Neural progenitor cell (in vitro differentiated cells): ENCODE measurements at regions not wholly inside any gene's neighbourhood (a gene's known extent, or its start where the extent isn't known, plus 50 kb on each side); places are given as distances from the start of the nearest gene placed in this dataset.

Source experiments
- DNase-seq: peaks from one replicate; pipeline ENCODE4 v3.0.0-alpha.2; 2016; ENCODE audit warnings: low spot score
- H2AFZ ChIP-seq: fragments of 200-600 bp; sonication (generic); replicated peaks from 2 replicates; pipeline ENCODE4 v1.6.1; 2016; ENCODE audit warnings: antibody characterized with exemption
- H3F3A ChIP-seq: fragments of 200-600 bp; sonication (generic); 2 replicates; pipeline ENCODE4 v1.6.1; 2016; ENCODE audit warnings: antibody characterized with exemption, low read depth
- H3K27ac ChIP-seq: fragments of 200-600 bp; sonication (generic); 2 replicates; pipeline ENCODE4 v1.5.1; 2016; ENCODE audit warnings: mild to moderate bottlenecking
- H3K27me3 ChIP-seq: fragments of 200-600 bp; sonication (generic); 2 replicates; pipeline ENCODE4 v1.6.1; 2016; ENCODE audit warnings: mild to moderate bottlenecking, moderate library complexity
- H3K36me3 ChIP-seq: fragments of 200-600 bp; sonication (generic); 2 replicates; pipeline ENCODE4 v1.5.1; 2016
- H3K4me1 ChIP-seq: fragments of 200-600 bp; sonication (generic); 2 replicates; pipeline ENCODE4 v1.6.1; 2016; ENCODE audit warnings: mixed run types
- H3K4me2 ChIP-seq: fragments of 200-600 bp; sonication (generic); 2 replicates; pipeline ENCODE4 v1.6.1; 2016
- H3K4me3 ChIP-seq: fragments of 200-600 bp; sonication (generic); 2 replicates; pipeline ENCODE4 v1.5.1; 2016
- H3K79me2 ChIP-seq: fragments of 200-600 bp; sonication (generic); 2 replicates; pipeline ENCODE4 v1.6.1; 2016; ENCODE audit warnings: low read depth
- H3K9ac ChIP-seq: fragments of 200-600 bp; sonication (generic); 2 replicates; pipeline ENCODE4 v1.6.1; 2016
- H3K9me3 ChIP-seq: fragments of 200-600 bp; sonication (generic); 2 replicates; pipeline ENCODE4 v1.5.1; 2016; ENCODE audit warnings: low read depth
- H4K20me1 ChIP-seq: fragments of 200-600 bp; sonication (generic); 2 replicates; pipeline ENCODE4 v1.6.1; 2016; ENCODE audit warnings: low read depth
- H3K27ac Mint-ChIP-seq: 3 replicates; pipeline ENCODE4 v1.8.0; 2021; ENCODE audit warnings: mixed read lengths
- H3K27me3 Mint-ChIP-seq: 2 replicates; pipeline ENCODE4 v1.8.0; 2022; ENCODE audit warnings: low read depth, mild to moderate bottlenecking, inconsistent platforms, moderate library complexity, mixed read lengths; ENCODE audit not compliant: insufficient read depth
- H3K36me3 Mint-ChIP-seq: 3 replicates; pipeline ENCODE4 v1.8.0; 2021; ENCODE audit warnings: mixed read lengths
- H3K4me1 Mint-ChIP-seq: 3 replicates; pipeline ENCODE4 v1.8.0; 2021; ENCODE audit warnings: mixed read lengths
- H3K4me3 Mint-ChIP-seq: 3 replicates; pipeline ENCODE4 v1.8.0; 2021; ENCODE audit warnings: mild to moderate bottlenecking, moderate library complexity, mixed read lengths
- H3K9me3 Mint-ChIP-seq: 3 replicates; pipeline ENCODE4 v1.8.0; 2020; ENCODE audit warnings: mixed read lengths
- EZH2 ChIP-seq: fragments of 200-600 bp; sonication (generic); IDR thresholded peaks from 2 replicates; pipeline ENCODE4 v1.6.1; 2017; ENCODE audit warnings: antibody characterized with exemption, mild to moderate bottlenecking, moderate library complexity
- EZH2phosphoT487 ChIP-seq: fragments of 200-600 bp; sonication (generic); IDR thresholded peaks from 2 replicates; pipeline ENCODE4 v1.6.1; 2017; ENCODE audit warnings: antibody characterized with exemption
- TF ChIP-seq, protein P1 (sequence below): fragments of 200-600 bp; sonication (generic); IDR thresholded peaks from 2 replicates; pipeline ENCODE4 v1.5.1; 2017; ENCODE audit warnings: antibody characterized with exemption, mild to moderate bottlenecking

DNA sequence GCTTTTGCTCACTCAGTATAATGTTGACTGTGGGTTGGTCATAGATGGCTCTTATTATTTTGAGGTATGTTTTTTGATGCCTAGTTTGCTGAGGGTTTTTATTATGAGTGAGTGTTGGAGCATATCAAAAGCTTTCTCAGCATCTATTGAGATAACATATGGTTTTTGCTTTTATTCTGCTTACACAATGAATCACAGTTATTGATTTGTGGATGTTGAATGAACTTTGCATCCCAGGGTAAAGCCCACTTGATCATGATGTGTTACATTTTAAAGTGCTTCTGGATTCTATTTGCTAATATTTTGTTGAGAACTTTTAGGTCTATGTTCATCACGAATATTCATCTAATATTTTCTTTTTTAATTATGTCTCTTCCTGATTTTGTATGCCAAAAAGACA lies 1260.3 kb downstream of the TMEM121 start:
- no peak for DNase-seq
- no peak overlapping the region for H3K27ac Mint-ChIP-seq
- H3K4me1 ChIP-seq = no peaks in the 10 kb centered on the region
- no peaks in the 10 kb centered on the region for H3K36me3 ChIP-seq
- no peak overlapping the region for H2AFZ ChIP-seq
- H3K4me1 Mint-ChIP-seq = no peaks in the 10 kb centered on the region
- no peaks in the 10 kb centered on the region for H3K27me3 ChIP-seq
- no peak overlapping the region for H3K9ac ChIP-seq
- no peak overlapping the region for H3K4me2 ChIP-seq
- no peaks in the 10 kb centered on the region for H3K79me2 ChIP-seq
- no peak overlapping the region for H3K27ac ChIP-seq
- H3K27me3 Mint-ChIP-seq = peaks cover 4% of the 10 kb centered on the region
- H3K4me3 Mint-ChIP-seq = no peak overlapping the region
- no peaks in the 10 kb centered on the region for H4K20me1 ChIP-seq
- no peaks in the 10 kb centered on the region for H3K36me3 Mint-ChIP-seq
- peaks cover 48% of the 10 kb centered on the region for H3K9me3 Mint-ChIP-seq
- peaks cover 28% of the 10 kb centered on the region for H3K9me3 ChIP-seq
- no peaks in the 10 kb centered on the region for H3F3A ChIP-seq
- TF ChIP-seq EZH2 (no peak), EZH2phosphoT487 (no peak)
- TF ChIP-seq, protein P1, sequence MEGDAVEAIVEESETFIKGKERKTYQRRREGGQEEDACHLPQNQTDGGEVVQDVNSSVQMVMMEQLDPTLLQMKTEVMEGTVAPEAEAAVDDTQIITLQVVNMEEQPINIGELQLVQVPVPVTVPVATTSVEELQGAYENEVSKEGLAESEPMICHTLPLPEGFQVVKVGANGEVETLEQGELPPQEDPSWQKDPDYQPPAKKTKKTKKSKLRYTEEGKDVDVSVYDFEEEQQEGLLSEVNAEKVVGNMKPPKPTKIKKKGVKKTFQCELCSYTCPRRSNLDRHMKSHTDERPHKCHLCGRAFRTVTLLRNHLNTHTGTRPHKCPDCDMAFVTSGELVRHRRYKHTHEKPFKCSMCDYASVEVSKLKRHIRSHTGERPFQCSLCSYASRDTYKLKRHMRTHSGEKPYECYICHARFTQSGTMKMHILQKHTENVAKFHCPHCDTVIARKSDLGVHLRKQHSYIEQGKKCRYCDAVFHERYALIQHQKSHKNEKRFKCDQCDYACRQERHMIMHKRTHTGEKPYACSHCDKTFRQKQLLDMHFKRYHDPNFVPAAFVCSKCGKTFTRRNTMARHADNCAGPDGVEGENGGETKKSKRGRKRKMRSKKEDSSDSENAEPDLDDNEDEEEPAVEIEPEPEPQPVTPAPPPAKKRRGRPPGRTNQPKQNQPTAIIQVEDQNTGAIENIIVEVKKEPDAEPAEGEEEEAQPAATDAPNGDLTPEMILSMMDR = no peak
- no peak overlapping the region for H3K4me3 ChIP-seq

DNA sequence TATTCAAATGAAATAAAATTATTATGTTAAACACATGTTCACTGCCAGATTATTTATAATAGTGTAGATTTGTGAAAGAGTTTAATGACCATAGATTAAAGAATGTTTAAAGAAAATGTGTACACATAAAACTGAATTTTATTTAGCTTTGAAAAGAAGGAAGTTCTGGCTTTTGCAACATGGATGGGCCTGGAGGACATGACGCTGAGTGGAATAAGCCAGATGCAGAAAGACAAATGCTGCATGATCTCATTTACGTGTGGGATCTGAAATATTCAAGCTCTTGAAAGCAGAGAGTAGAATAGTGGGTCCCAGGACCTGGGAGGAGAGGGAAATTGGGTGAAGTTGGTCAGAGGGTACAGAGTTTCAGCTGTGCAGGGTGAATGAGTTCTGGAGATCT lies 1261.2 kb downstream of the TMEM121 start:
- no peak overlapping the region for H3K27ac Mint-ChIP-seq
- H3K4me1 Mint-ChIP-seq = no peaks in the 10 kb centered on the region
- no peak overlapping the region for H3K4me3 Mint-ChIP-seq
- Histone ChIP-seq H2AFZ (no peak overlapping the region), H3K9me3 (peaks cover 28% of the 10 kb centered on the region), H4K20me1 (no peaks in the 10 kb centered on the region), H3K4me2 (no peak overlapping the region), H3K9ac (no peak overlapping the region), H3K4me1 (no peaks in the 10 kb centered on the region), H3K36me3 (no peaks in the 10 kb centered on the region), H3F3A (no peaks in the 10 kb centered on the region), H3K27me3 (no peaks in the 10 kb centered on the region), H3K27ac (no peak overlapping the region), H3K79me2 (no peaks in the 10 kb centered on the region), H3K4me3 (no peak overlapping the region)
- H3K36me3 Mint-ChIP-seq = no peaks in the 10 kb centered on the region
- peaks cover 3% of the 10 kb centered on the region for H3K27me3 Mint-ChIP-seq
- TF ChIP-seq, protein P1 = no peak
- TF ChIP-seq EZH2 (no peak), EZH2phosphoT487 (no peak)
- DNase-seq = no peak
- peaks cover 48% of the 10 kb centered on the region for H3K9me3 Mint-ChIP-seq

DNA sequence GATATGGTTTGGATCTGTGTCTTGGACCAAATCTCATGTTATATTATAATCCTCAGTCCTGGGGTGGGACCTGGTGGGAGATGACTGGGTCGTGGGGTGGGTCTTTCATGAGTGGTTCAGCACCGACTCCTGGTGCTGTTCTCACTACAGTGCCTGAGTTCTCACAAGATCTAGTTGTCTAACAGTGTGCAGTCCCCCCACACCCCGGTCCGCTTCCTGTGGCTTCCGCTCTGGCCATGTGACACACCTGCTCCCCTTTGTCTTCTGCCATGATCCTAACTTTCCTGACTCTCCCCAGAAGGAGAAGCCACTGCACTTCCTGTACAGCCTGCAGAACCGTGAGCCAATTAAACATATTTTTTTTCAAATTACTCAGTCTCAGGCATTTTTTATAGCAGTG lies 1262.2 kb downstream of the TMEM121 start:
- no peak for DNase-seq
- Mint-ChIP-seq H3K4me3 (no peak overlapping the region), H3K4me1 (no peaks in the 10 kb centered on the region), H3K36me3 (no peaks in the 10 kb centered on the region), H3K9me3 (peaks cover 45% of the 10 kb centered on the region), H3K27ac (no peak overlapping the region), H3K27me3 (peaks cover 2% of the 10 kb centered on the region)
- Histone ChIP-seq H3K79me2 (no peaks in the 10 kb centered on the region), H3K27me3 (no peaks in the 10 kb centered on the region), H3K4me1 (no peaks in the 10 kb centered on the region), H3K36me3 (no peaks in the 10 kb centered on the region), H3K4me2 (no peak overlapping the region), H3F3A (no peaks in the 10 kb centered on the region), H3K9ac (no peak overlapping the region), H3K9me3 (peaks cover 33% of the 10 kb centered on the region), H4K20me1 (no peaks in the 10 kb centered on the region), H3K4me3 (no peak overlapping the region), H2AFZ (no peak overlapping the region), H3K27ac (no peak overlapping the region)
- TF ChIP-seq, protein P1 = no peak
- TF ChIP-seq EZH2 (no peak), EZH2phosphoT487 (no peak)

DNA sequence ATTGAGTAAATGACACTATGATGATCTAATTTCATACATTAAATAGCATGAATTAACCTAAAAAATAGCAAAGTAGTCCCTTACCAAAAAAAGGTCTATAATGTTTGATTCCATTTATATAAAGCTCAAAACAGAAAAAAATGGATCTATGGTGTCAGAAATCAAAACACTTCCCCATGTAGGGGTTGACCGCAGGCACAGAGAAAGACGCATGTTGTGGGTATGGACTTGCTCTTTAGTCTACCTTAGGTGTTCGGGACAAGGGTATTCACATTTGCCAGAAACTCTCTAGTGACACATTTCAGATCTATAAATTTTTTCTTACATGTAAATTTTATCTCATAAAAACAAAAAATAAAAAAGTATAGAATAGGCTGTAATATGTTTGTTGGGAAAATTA lies 1262.9 kb downstream of the TMEM121 start:
- H3K4me1 ChIP-seq = no peaks in the 10 kb centered on the region
- no peaks in the 10 kb centered on the region for H3K27me3 ChIP-seq
- H3K27me3 Mint-ChIP-seq = peaks cover 2% of the 10 kb centered on the region
- H3K4me3 Mint-ChIP-seq = no peak overlapping the region
- no peak for DNase-seq
- H3K9ac ChIP-seq = no peak overlapping the region
- no peak overlapping the region for H3K4me2 ChIP-seq
- no peaks in the 10 kb centered on the region for H3K36me3 Mint-ChIP-seq
- TF ChIP-seq EZH2phosphoT487 (no peak), EZH2 (no peak)
- TF ChIP-seq, protein P1 = no peak
- no peak overlapping the region for H3K27ac Mint-ChIP-seq
- H3K9me3 Mint-ChIP-seq = peaks cover 48% of the 10 kb centered on the region
- no peaks in the 10 kb centered on the region for H4K20me1 ChIP-seq
- H3K4me1 Mint-ChIP-seq = no peaks in the 10 kb centered on the region
- no peak overlapping the region for H2AFZ ChIP-seq
- no peak overlapping the region for H3K27ac ChIP-seq
- H3K9me3 ChIP-seq = peaks cover 34% of the 10 kb centered on the region
- no peaks in the 10 kb centered on the region for H3F3A ChIP-seq
- no peaks in the 10 kb centered on the region for H3K36me3 ChIP-seq
- H3K4me3 ChIP-seq = no peak overlapping the region
- H3K79me2 ChIP-seq = no peaks in the 10 kb centered on the region
